GM12874 (cell line): ENCODE measurements at regions not wholly inside any gene's neighbourhood (a gene's known extent, or its start where the extent isn't known, plus 50 kb on each side); places are given as distances from the start of the nearest gene placed in this dataset.

Experiments used
- TF ChIP-seq, protein P1 (sequence below): IDR thresholded peaks from 2 replicates; pipeline ENCODE4 v1.5.1; 2011; ENCODE audit warnings: low read depth, mild to moderate bottlenecking, control low read depth, low read length, moderate library complexity; ENCODE audit not compliant: insufficient read depth

- TF ChIP-seq, protein P1, sequence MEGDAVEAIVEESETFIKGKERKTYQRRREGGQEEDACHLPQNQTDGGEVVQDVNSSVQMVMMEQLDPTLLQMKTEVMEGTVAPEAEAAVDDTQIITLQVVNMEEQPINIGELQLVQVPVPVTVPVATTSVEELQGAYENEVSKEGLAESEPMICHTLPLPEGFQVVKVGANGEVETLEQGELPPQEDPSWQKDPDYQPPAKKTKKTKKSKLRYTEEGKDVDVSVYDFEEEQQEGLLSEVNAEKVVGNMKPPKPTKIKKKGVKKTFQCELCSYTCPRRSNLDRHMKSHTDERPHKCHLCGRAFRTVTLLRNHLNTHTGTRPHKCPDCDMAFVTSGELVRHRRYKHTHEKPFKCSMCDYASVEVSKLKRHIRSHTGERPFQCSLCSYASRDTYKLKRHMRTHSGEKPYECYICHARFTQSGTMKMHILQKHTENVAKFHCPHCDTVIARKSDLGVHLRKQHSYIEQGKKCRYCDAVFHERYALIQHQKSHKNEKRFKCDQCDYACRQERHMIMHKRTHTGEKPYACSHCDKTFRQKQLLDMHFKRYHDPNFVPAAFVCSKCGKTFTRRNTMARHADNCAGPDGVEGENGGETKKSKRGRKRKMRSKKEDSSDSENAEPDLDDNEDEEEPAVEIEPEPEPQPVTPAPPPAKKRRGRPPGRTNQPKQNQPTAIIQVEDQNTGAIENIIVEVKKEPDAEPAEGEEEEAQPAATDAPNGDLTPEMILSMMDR, result no peak
These were observed 254.1 kb upstream of the RXFP2 start for GRCh38 chr13:31485183-31485582.

DNA sequence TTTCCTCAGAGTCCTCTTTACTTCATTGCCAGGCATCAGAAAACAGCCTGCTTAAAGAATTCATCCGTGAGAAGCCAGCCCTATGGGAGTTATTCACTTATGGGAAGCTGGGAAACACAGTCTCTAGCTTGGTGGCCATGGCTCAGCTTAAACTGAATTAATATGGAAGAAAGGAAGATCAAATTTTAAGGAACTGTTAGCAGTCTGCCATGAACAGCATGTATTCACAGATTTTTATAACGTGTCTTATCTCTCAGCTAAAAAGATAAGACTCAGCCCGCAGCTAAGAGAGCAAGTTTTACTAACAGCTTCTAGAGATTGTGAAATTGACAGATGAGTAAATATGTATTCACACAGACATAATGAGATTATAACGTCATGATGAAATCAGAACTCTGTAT lies 253.7 kb upstream of the RXFP2 start:
- TF ChIP-seq, protein P1, result no peak

DNA sequence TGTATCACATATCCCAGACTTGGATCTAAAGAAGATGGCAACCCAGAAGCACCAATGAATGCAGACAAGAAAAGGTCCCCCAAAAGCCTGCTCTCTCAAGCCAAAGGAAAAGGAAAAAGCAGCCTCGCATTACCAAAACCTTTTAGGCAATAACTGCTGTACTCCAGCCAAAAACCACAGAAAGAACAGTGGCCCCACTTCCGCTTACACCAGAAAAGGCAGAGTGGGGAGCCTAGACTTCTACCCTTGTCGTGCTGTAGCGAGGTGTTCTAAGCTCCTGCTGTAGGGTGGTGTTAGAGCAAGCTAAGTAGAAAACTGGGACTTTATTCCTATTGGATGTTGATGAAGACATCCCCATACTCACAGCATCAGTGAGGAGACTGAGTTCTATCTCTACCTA lies 244.0 kb upstream of the RXFP2 start:
- TF ChIP-seq, protein P1, result no peak

GRCh38 chr13:31499274-31499673 lies 240.1 kb upstream of the RXFP2 start:
- TF ChIP-seq, protein P1, result no peak

- TF ChIP-seq, protein P1, result no peak
These were observed 235.7 kb upstream of the RXFP2 start for GRCh38 chr13:31503626-31504025.

- TF ChIP-seq, protein P1, result no peak
These were observed 234.4 kb upstream of the RXFP2 start for GRCh38 chr13:31504918-31505317.

DNA sequence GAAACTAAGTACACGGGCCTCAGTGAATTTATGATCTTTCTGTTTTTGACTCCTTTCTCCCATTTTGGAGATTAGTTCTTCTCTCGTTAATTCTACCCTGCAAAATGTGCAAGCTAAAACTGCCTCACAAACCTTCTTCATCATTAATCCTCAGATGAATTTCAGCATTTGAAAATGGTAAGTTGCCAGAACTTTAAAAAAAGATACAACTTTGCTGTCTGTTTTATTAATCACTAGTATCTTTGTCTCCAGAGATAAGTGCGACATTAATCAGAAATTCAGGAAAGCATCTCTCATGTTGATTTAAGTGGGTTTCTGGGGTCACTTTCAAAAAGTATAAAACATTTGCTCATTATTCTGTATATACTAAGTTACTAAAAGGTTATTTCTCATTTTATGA lies 227.0 kb upstream of the RXFP2 start:
- TF ChIP-seq, protein P1, result no peak

- TF ChIP-seq, protein P1, result no peak
These were observed 224.4 kb upstream of the RXFP2 start for GRCh38 chr13:31514932-31515331.
